AML-193 (cell line): ENCODE measurements at regions not wholly inside any gene's neighbourhood (a gene's known extent, or its start where the extent isn't known, plus 50 kb on each side); places are given as distances from the start of the nearest gene placed in this dataset.

ENCODE experiments used
- DNase-seq, 2 experiments: peaks; one replicate each; lab custom pipeline; 2025; lab: John Stamatoyannopoulos, UW

DNA sequence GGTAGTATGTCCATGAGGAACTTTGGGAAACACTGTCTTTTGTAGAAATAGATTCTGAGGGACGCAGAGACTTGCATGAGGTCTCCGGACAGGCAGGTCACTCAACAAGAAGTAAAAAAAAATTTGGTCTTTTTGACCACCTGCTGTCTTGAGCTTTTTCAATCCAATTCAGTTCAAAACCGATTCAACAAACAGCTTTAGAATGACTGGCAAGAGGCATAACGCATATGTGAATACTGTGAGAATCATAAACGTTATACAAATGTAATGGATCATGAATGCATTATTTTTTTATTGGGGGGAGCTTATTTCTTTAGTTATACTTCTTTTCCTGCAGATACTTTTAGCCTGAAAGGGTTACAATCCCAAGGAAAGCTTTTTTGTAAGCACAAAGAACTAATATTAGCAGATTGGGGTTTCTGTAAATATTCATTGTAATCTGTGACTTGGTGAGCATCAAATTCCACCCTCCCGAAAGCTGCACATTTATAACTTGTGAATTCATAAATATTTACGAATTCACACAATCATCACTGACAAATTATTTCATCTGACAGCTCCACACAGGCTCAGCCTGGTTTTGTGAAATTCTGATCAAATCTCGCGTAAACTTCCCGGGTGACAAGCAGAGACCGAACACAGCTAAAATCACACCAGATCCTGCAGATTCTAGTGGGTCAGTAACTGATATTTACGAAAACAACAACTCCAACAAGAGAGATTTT lies 507.7 kb downstream of the MN1 start:
- no peak for DNase-seq

DNA sequence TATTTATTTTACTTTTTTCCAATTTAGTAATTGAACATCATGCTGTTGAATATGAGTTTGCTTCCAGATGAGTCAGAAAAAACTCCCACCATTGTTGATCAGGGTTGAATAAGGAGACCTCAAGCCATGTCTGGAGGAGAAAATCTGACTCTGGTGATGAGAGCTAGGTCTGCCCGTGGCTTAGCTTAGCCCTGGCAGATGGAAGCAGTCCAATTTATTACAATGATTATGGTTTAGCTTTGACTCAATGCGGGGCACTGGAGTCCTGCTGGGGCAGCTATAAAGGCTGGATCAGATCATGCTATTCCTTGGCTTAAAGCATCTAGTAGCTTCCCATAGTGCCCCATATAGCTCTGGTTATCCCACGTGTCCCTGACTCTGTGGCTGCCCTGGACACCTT lies 506.5 kb downstream of the MN1 start:
- no peak for DNase-seq

DNA sequence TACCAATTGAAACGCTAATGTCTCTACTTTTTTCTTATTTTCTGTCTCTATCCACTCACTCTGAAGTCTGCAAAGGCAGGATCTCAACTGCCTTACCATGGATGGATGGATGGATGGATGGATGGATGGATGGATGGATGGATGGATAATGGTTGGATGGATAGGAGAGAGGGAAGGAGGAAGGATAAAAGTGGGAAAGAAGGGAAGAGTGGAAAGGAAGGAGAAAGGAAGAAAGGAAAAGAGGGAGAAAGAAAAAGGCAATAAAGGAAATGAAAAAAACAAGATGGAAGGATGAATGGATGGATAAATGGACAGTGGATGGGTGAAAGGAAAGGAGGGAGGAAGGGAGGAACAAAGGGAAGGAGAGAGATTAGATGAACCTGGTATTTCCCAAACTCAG lies 506.0 kb downstream of the MN1 start:
- DNase-seq, result no peak

DNA sequence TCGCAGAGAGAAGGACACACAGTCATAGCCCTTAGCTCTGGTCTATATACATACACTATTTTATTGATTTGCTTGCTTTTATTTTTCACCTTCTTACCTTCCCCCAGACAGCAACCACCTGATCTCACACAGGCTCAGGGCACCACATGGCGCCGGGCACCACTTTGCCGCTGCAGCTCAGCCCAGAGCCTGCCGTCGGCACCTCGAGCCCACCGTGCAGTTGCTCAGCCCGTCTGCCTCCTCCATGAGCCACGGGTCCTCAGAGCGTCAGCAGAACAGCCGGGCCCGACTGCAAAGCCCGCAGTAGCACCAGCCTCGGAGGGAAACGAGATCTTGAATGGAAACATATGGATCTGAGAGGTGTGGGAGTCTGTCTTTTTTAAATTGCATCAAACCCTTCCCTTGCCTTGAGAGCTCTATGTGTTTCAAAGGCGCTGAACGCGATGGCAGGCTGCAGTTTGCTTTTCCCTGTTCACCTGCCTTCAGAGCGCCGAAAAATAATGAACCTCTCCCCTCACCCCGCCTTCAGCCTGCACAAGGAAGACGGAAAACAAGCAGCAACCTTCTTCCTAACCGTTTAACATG lies 505.4 kb downstream of the MN1 start:
- no peak for DNase-seq

DNA sequence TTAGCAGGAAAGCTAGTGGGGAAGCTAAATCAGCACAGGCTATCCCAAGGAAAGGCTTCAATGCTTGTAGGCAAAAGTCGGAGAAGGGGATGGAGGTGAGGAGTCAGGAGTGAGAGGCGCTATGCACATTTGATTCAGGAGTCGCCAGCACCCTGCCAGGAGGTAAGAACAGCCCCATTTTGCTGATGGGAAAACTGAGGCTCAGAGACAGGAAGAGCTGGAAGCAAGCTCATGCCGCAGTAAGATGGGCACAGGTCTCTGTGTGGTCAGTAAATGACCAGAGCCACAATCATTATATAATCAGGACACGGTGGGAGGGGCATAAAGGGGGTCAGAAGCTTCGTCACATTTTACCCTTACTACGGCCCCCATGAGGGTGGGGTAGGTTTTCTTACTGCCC lies 504.4 kb downstream of the MN1 start:
- no peak for DNase-seq

DNA sequence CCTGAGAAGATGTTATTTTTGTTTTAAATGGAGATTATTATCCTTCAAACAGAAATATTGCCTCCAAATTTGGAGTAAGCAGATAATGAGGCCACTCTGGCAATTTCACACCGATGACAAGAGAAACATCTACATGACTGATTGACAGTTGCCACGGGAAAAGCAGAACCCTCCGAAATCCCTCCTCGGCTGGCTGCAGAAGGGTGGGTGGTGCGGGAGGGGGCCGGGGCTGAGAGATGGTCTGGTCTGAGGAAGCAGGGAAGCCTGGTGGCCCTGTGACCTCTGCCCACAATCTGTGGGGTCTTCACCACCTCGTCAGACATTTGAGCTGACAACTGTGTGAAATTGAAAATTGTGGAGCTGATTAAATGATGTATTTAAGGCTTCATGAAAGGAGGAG lies 503.2 kb downstream of the MN1 start:
- DNase-seq, result no peak

DNA sequence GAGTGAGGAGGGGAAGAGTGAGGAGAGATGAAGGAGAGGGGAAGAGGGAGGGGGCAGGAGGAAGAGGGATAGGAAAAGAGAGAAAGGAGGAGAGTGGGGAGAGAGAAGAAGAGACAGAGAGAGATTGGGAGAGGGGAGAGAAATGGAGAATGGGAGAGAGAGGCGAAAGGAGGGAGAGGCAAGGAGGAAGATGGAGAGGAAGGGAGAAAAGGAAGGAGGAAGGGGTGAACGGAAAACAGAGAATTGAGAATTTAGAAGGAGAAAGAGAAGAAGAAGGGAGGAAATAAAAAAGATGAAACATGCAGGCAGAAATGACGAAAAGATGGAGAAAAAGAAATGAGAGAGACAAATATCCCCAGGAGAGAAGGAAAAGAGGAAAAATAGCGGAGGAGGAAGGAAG lies 502.8 kb downstream of the MN1 start:
- no peak for DNase-seq

DNA sequence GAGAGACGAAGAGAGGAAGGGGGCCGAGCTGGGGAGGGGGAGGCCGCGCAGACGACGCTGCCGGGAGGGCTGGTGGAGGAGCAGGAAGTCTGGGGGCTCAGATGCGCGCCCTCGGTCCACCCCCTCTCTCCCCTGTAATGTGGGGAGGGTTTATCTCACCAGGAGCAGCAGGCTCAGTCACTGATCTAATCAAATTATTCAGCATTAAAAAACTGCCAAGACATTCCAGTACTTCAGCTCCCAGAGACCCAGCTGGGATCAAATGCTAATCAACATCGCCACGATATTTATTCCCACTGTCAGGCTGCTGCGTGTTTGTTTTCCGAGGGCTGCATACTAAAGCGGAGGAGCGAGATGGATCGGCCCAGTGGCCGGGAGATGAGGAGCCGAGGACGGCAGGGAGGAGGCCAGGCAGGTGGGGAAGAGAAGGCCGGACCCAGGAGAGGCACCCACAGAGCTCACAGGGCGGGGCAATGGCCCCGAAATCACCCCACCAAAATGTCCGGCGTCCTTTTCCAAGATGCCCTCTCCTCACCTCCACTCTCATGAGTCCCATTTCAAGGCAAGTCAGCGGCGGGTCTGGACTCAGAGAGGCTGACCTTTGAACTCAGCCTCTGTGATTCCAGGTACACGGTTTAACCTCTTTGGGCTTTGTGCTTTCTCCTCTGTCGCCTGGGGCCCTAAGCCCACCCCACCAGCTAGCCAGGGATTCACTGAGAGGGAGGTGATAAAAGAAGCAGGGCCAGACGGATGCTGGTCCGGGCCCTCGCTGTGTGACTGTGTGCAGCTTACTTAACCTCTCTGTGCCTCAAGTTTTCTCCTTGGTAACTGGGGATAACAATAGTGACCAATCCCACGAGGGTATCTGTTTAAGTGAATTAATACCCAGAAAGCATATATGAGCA lies 502.1 kb downstream of the MN1 start:
- DNase-seq, result no peak

DNA sequence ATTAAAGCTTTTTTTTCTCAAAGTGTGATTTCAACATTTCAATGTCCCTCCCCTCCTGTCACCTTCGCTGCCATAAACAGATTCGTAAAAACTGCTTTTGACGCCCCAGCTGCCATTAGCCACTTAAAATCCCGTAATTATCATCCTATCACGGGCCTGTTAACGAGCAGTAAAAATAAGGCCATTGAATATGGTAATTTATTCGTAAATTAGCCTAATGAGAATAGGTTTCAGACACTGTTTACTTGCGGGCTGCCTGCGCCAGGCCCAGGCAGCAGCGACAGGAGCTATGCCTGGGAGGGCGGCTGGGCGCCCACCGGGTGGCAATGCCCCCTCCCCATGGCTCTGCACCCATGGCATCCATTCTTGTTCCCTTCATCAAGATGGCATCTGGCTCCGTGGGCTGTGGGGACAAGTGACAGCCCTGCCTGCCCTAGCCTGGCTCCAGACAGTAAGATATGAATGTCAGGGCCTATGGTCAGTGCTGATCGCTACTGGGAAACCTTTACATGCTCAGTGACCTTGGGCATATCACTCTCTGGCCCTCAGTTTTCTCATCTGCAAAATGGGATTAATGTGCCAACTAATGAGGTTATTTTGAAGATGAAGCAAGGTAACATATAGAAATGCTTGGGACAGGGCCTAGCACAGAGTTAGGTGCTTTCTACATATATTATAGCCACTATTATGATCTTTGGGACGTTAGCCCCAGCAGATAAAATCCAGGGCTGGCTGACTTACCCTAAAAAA lies 500.8 kb downstream of the MN1 start:
- no peak for DNase-seq

DNA sequence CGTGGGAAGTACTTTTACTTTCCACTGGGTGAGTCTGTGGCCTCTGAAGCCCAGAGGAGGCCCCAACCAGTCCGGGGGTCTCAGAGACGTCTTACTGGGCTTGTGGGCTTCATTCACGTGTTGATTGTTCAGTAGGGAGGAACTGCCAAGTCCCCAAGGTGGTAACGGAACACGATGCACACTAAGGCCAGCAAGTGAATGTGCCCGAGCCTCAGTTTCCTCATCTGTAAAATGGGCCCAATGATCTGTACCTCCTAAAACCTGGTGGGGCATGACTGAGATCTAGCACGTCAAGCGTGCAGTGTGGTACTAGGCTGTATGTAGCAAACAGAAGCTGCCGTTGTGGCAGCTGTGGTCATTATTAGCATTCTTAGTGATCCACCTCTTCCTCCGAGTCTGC lies 499.1 kb downstream of the MN1 start:
- DNase-seq, result no peak

DNA sequence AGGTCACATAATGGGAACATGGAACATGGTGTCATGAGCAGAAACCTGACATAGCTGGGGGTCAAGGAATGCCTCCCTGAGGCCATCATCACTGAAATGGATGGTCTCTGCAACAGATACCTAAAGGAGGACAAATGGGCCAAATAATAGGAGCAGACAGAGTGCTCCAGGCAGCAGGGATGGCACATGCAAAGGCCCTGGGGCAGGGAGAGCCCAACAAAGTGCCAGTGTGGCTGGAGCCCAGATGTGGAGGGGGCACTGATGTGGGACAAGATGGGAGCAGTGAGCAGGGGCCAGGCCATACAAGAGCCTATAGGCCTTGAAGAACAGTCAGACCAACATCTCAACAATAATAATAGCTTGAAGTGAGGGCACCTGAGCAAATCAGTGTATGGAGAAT lies 497.8 kb downstream of the MN1 start:
- DNase-seq, result no peak

DNA sequence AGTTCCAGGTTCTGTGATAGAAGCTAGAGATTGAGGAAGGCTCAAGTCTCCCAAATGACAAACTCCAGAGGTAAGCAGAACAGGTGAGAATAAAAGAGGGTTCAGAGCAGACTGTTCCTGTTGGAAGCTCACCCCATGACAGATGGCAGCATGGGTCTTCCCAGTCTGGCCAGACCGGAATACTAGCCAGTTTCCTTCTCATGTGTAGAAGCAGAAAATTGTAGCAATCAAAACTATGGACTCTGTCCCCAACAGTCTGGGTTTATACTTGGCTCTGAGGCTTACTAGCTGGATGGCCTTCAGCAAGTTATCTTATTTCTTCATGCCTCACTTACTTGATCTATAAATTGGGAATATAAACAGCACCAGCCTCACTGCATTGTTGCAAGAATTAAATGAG lies 494.8 kb downstream of the MN1 start:
- no peak for DNase-seq

DNA sequence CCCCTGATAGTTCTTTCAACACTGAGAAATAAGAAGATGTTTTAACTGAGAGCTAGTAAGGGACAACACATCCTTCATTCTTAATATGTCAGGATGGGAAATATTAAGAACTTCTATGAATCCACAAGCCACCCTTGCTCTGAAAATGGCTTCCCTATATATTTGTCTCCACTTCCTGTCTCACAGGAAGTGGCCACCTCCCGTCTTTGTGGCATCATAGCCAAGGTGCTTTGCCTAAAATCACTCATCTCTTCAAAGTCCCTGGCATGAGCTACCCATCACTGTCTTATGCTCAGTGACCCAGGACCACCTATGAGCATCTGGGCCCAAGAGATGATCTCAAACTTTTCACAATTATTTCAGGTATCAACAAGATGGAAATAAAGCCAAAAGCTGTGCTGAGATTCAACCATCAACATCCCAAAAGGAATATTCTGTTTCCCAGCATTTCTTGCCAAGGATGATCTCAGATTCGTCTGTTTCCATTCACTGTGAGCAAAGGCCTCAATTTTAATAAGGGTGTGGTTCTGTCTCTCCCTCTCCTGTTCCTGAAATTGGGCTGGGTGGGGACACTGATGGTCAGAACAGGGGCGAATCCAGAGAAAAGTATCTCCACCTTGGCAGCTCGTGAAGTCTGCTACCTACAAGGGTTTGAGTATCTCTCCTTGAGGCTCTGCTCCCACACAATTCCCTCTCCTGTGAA lies 493.9 kb downstream of the MN1 start:
- DNase-seq, result no peak

DNA sequence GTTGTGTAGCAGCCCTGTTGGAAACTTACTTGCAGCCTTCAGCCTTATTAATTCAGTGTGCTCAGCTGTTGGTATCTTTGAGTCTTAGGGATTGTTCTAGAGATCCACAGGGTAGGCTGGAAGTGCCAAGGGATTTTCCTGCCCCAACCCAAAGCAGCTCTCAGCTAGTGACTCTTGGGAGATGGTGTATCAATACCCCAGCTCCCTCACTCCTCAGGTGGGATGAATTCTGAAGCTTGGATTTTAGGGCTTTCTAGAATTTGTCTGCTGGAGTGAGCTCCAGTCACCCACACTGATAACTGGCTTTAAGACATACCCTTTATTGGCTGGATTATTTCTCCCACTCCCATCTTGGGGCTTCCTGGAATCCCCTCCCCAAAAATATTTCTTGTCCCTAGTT lies 493.0 kb downstream of the MN1 start:
- DNase-seq, result no peak

DNA sequence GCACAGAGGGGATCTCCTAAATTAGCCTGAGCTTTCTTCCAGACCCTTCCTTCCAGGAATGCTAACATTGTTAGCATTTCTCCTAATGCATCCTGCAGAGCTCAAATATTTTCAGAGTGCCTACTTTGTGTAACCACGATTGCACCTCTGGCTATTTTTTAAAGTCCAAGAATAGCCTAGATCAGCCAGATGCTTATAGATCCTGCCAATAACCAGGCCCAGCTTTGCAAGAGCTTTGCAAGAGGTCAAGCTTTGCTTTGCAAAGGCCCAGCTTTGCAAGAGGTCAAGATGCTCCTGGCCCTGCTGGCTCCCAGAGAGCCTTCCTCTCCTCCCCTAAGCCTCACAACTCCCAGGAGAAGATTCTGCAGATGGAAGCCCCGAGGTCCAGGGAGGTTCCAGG lies 491.9 kb downstream of the MN1 start:
- no peak for DNase-seq

DNA sequence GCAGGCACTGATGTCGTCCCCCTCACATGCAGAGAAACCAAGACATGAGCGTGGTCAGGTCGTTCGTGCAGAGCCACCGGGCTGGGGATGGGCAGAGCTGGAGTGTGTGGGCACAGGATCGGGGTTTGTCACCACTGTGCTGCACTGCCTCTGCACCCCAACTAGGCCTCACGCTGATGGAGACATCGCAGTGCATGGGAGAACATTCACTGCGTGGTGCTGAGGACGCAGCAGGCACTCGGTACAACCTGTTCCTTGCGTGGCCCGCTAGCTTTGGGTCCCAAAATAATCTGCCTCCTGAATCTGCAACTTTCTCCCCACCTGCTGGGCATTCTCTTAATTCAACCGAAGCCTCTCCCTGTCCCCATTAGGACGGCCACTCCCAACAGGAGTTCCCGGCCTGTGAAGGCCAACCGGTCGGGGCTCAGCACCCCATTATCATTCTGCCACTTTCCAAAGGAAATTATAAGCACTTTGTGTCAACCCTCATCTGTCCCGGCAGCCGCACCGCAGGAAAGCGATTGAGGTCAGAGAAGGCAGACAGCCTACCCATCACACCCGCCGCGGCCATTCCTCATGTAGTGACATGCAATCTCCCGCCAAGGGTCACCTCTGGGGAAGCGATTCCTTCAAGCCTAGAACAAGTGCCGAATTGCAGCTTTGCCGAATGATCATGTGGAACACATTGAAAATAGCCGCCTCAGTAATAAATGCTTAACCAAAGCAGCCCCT lies 490.4 kb downstream of the MN1 start:
- no peak for DNase-seq

DNA sequence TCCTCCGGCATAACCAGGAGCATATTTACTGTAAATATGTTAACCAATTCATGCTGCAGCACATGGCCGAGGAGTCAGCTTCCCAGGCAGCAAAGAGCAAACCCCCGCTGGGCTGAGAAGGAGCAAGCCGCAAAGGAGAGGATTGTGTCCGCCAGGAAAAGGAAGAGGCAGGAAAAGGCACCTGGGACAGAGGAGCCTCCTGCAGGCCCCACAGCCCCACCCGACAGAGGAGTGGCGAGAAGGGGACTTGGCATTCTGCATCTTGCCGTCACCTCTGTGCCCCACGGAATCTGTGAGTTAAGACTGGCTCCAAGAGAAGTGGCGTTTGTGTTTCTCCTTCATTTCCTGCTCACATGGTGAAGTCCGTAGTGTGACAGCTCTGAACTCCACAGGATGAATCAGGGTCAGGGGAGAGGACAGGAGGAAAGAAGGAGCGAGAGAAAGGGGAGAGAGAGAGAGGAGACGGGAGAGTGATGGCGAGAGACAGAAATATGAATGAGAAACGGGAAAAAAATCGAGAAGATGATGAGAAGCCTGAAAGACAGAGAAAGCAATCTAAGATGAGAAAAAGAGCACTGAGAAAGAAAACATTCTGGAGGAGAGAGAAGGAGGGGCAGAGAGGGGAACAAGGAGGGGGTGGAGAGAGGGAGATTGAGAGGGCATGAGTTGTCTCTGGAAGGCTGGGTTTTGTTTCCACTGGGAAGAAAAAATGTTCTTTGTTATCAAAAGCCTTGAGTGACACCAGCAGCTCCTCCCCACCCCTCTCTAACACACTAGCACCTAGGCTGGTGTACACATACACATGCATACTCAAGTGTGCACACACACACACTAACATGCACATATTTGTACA lies 489.6 kb downstream of the MN1 start:
- DNase-seq, result no peak

DNA sequence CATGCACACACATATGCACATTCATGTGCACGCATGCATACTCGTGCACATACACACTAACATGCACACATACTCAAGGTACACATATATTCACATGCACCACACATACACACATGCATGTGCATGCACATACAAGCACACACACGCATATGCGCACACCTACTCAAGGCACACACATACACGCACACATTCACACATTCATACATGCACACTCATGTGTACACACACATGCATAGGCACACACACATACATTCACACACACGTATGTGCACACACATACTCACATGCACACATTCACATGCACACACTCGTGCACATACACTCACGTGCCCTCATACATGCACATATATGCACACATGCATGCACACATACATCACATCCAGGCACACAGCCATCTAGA lies 489.0 kb downstream of the MN1 start:
- DNase-seq, result no peak

DNA sequence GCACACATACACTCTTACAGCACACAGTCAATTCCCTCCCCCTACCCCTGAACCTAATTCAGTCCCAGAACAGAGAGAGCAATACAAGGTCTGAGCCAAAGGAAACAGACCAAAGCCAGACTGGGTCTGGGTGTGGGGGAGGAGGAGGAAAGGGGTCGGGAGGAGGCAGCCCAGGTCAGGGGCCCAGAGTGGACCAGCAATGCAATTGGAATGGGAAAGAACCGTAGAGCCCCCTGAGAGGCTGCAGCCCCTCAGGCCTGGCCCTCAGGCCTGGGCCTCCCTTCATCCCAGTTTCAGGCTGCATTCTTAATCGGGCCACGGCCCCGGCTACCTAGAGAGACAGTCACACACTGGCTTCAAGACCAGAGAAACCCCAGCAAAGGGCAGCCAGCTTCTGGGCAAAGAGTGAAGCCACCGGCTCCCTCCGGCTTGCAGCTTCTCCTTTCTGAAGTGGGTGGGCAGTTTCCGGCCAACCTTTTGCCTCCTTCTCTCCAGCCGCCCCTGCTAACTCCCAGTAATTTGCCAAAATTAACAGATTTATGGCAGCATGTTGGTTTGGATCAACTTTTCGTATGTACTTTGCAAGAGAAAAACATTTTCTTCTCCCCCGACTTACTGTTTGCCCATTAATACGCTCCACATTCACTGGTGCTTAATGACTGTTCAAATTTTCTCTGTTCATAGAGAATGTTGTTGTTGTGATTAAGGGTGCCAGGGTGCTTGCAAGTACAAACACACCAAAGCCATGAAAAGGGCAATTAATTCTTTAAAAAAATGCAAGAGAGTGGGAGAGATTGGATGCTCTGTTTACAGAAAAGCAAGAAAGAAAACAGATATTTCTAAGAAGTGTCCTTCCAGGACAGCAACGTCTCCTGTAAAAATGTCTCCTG lies 488.3 kb downstream of the MN1 start:
- DNase-seq, result no peak
